Stimulated activated CD4-positive, alpha-beta T cell treated with anti-CD3 and anti-CD28 coated beads, Interleukin-15, amount 100 ng/mL, for 1 hour (primary cell): ENCODE measurements at regions not wholly inside any gene's neighbourhood (a gene's known extent, or its start where the extent isn't known, plus 50 kb on each side); places are given as distances from the start of the nearest gene placed in this dataset.

ENCODE experiments used
- DNase-seq, 2 donors: peaks; one replicate each; pipeline ENCODE4 v3.0.0-alpha.2; 2020; ENCODE audit warnings: low read depth in 1 of 2, low spot score in 1 of 2

GRCh38 chr12:90410962-90411361, 544.0 kb downstream of the CCER1 start:
- DNase-seq = no peak

- no peak for DNase-seq
These were observed 547.1 kb downstream of the CCER1 start for GRCh38 chr12:90407841-90408240.

GRCh38 chr12:90404071-90404470, 550.9 kb downstream of the CCER1 start:
- no peak for DNase-seq

GRCh38 chr12:90401185-90401584, 553.8 kb downstream of the CCER1 start:
- DNase-seq = no peak

- DNase-seq = no peak
These were observed 555.6 kb downstream of the CCER1 start for GRCh38 chr12:90399357-90399756.

- DNase-seq = no peak
These were observed 556.6 kb downstream of the CCER1 start for GRCh38 chr12:90398285-90398836.

GRCh38 chr12:90396556-90396955, 558.4 kb downstream of the CCER1 start:
- no peak for DNase-seq

GRCh38 chr12:90393652-90394051, 561.3 kb downstream of the CCER1 start:
- DNase-seq = no peak

GRCh38 chr12:90393089-90393488, 561.9 kb downstream of the CCER1 start:
- no peak for DNase-seq

GRCh38 chr12:90390947-90391346, 564.0 kb downstream of the CCER1 start:
- no peak for DNase-seq

- no peak for DNase-seq
These were observed 586.9 kb downstream of the CCER1 start for GRCh38 chr12:90368081-90368480.

GRCh38 chr12:90366286-90366685, 588.7 kb downstream of the CCER1 start:
- no peak for DNase-seq

- DNase-seq = no peak
These were observed 594.7 kb downstream of the CCER1 start for GRCh38 chr12:90360300-90360699.

- no peak for DNase-seq
These were observed 599.1 kb downstream of the CCER1 start for GRCh38 chr12:90355711-90356355.

- no peak for DNase-seq
These were observed 611.0 kb downstream of the CCER1 start for GRCh38 chr12:90343966-90344365.

- DNase-seq = no peak
These were observed 612.9 kb downstream of the CCER1 start for GRCh38 chr12:90342081-90342480.

GRCh38 chr12:90339837-90340236, 615.1 kb downstream of the CCER1 start:
- no peak for DNase-seq

- DNase-seq = no peak
These were observed 616.6 kb downstream of the CCER1 start for GRCh38 chr12:90338365-90338764.

GRCh38 chr12:90337018-90337417, 618.0 kb downstream of the CCER1 start:
- no peak for DNase-seq

GRCh38 chr12:90335566-90335965, 619.4 kb downstream of the CCER1 start:
- no peak for DNase-seq

- DNase-seq = no peak
These were observed 621.0 kb downstream of the CCER1 start for GRCh38 chr12:90333939-90334338.

GRCh38 chr12:90333424-90333823, 621.6 kb downstream of the CCER1 start:
- no peak for DNase-seq

GRCh38 chr12:90331821-90332220, 623.2 kb downstream of the CCER1 start:
- DNase-seq = no peak
